Hematopoietic multipotent progenitor cell treated with erythropoietin and hydrocortisone succinate and interleukin-3 and kit ligand, for 4 days (in vitro differentiated cells): ENCODE measurements at regions not wholly inside any gene's neighbourhood (a gene's known extent, or its start where the extent isn't known, plus 50 kb on each side); places are given as distances from the start of the nearest gene placed in this dataset.
A peak's percentile ranks its signal among the peaks of the same experiment; 100 is the strongest.
"Not testable (repeated sequence)": the region's sequence is repeated elsewhere in the genome, so short reads cannot be mapped to it uniquely, and the experiment has no call there.

Experiments
- DNase-seq: peaks from one replicate; pipeline ENCODE4 v3.0.0-alpha.2; 2015

DNA sequence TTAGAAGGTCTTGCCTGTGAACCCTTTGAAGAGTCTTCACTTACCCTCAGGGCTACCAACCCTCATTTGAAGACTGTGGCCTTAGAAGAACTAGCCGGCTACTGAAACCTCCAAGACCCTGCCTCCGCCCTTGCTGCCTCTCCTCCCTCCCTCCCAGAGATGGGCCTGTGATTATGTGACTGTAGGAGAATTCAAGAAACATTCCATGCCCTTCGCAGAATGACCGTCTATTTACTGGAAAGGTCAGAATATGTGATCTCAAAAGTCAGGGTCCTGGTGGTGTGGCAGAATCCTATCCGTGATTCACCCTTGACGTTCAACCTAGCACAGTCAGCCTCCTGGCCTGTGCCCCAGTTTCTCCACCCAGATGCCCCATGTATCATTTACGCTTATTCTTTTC lies 109.6 kb downstream of the CTNND1 start:
- no peak for DNase-seq

DNA sequence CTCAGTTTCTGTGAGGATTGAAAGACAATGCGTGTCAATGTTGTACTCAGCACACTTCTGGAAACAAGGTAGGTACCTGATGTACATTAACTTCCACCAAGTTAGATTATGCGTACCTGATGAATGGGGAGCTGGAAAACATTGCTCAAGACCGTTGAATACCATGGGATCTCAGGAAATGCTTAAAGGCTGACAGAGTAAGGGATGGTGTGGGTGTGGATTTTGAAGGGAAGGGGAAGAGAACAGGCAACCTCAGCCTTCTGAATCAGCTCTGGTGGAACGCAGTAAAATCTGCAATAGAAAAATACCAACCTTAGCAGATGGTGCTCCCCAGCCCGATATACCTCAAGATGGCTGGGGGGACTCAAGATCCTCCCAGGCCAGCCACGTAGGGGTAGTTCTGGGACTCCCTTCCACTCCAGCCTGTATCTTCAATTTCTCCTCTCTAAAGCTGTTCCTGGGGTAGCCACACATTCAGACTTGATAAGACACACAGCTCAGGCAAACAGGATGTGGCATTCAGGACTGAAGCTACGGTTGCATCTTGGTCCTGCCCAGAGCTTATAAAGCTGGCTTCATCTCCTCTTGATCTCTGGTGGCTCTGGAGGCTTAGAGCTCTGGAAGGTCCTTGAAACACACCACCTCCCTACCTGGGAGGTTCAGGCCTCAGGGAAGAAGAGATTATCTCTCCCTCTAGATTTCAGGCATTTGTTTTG lies 111.8 kb downstream of the CTNND1 start:
- peak; percentile 66 for DNase-seq

GRCh38 chr11:57874981-57875380 lies 113.4 kb downstream of the CTNND1 start:
- DNase-seq, result no peak

- no peak for DNase-seq
These were observed 120.0 kb downstream of the CTNND1 start for GRCh38 chr11:57881647-57882046.

DNA sequence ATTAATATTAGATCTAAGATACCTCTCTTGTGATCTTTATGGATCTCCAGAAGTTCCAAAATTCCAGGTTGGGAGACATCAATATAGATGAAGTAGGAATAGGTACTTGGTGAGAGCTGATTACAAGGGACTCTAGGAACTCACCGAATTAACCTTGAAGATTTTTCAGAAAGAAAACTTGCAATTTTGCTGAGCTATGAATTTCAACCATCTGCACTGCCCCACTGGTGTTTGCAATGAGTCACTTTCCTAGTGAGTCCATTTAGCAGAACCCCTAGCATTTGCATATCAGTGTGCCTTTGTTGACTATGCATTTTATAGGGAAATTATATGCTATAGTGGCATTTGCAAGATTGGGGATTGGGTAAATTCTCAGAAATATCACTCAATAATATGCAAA lies 122.0 kb downstream of the CTNND1 start:
- no peak for DNase-seq

DNA sequence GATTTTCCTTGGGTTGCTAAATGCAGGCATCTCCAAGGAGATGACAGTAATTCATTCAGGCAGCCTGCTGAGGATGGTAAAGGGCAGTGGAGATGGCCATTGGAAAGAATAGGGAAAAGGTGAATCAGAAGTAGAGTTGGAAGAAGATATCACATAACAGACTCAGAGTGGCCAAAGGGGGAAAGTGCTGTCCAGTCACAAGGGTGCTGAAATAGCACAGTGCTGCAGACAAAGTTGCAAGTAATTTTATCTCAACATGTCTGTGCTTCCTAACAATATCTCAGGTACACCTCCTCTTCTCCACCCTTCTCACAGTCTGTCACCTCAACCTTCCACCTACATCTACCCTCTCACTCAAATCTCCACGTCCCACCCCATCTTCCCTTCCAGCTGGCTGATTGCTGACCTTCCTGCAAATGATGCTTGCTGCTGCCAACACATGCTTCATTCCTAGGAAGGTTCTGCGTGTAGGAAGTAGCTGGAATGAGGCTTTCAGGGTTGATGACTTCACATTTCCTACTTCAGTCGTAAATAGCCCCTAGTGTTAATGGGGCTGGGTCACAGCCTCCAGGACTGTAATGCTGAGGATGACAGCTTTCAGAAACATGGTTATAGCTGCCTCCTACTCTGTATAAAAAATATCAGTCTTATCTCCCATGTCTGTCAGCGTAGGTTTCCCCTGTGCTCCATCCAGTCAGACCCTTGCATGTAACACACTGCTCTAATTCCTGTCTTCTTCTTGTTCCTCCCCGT lies 123.9 kb downstream of the CTNND1 start:
- peak; percentile 51 for DNase-seq

DNA sequence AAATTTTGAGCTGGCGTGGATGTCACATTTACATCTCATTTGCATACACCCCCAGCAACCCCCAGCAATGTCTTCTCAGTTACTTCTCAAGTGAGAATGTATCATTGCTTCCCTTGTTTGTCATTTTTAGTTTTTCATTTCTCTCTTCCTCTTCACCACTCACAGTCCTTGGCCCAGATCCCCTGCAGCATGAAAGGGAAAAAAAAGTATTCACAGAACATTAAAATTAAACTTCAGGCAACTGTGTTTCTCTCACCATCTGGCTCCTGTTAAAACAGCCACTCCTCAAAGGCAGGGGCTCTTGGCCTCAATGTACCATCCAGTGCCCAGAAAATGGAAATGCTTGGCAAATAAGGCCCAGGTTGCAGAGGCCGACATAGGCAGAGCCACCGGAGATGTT lies 126.8 kb downstream of the CTNND1 start:
- DNase-seq, result no peak

- no peak for DNase-seq
These were observed 128.9 kb downstream of the CTNND1 start for GRCh38 chr11:57890521-57890920.

DNA sequence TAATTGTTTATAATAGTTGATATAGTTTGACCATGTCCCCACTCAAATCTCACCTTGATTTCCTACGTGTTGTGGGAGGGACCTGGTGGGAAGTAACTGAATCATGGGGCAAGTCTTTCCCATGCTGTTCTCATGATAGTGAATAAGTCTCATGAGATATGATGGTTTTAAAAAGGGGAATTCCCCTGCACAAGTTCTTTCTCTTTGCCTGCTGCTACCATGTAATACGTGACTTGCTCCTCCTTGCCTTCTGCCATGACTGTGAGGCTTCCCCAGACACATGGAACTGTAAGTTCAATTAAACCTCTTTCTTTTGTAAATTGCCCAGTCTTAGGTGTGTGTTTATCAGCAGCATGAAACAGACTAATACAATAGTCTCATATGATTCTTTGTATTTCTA lies 130.5 kb upstream of the OR9Q1 start:
- DNase-seq, result not testable (repeated sequence)

DNA sequence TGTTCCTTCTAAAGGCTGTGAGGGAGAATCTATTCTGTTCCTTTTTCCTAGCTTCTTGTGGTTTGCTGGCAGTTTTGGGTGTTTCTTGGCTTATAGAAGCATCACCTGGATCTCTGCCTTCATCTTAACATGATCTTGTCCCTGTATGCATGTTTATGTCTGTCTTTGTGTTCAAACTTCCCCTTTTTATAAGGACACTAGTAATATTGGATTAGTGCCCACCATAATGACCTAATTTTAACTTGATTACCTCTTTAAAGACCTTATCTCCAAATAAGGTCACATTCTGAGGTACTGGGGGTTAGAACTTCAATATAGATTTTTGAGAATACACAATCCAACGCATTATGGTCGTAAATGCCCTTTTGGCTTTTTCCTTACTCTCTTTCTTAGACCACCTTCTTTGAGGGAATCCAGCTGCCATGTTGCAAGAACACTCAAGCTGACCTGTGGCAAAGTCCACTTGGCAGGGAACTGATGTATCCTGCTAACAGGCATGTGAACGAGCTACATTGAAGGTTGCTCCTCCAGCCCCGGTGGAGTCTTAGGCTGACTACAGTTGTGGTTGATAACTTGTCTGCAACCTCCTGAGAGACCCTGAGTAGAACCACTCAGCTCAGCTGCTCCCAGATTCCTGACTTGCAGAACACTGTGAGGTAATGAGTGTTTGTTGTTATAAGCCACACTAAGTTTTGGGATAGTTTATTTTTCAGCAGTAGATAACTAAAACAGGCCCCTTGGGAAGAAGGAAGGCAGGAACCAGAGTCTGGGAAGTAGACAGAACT lies 127.1 kb upstream of the OR9Q1 start:
- DNase-seq, result peak; percentile 58

GRCh38 chr11:57899378-57899777 lies 124.3 kb upstream of the OR9Q1 start:
- no peak for DNase-seq

DNA sequence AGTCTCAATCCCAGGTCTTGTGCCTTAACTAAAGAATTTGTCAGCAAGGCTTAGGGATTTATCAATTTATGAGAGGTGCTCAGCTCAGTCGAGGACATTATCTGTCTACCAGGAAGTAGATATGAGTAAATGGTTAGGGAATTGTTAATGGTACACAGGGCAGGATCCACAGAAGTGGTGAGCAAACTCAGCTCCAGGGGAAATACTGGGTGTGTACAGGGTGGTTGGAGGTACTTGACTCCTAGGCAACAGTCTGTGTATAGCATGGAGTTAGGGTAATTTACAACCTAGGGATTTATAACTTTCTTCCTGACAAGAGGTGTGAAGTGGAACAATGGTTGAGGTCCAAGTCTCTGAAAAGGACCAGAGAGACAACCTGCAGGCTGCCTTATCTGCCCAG lies 123.4 kb upstream of the OR9Q1 start:
- no peak for DNase-seq

DNA sequence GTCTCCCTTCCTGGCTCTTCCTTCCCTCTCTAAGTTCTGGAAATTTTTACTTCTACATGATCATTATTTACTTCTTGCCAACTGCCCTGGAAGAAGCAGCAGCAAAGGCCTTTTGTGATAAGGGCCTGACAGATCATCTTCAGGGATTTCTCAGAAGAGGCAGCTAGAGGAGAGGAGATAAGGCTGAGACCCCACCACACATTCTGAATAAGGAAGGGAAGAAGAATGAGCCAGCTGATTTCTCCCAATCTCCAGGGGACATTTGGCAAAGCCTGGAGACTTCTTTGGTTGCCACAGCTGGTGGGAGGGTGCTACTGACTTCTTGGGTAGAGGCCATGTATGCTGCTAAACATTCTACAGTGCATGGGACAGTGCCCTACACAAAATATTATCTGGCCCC lies 122.4 kb upstream of the OR9Q1 start:
- DNase-seq, result peak; percentile 52

DNA sequence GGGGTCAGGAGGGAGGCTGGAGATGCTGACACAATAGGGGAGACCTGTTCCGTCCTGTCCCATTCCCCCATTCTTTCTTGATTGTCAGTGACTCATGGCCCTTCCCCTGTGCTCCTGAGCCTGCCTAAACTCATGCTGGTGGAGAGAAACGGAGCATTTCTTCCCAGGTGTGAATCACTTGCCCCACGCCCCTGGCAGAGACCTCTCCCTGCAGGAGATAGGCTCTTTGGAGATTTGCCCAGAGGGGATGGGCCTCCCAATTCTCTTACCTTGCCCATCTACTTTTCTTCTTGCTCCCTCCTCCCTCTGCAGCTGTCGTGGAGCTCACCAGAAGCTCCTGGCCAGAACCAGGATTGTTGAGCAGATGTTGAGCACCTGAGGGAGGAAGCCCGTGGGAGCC lies 121.9 kb upstream of the OR9Q1 start:
- DNase-seq, result no peak

- peak; percentile 17 for DNase-seq
These were observed 120.7 kb upstream of the OR9Q1 start for GRCh38 chr11:57903011-57903410.

GRCh38 chr11:57903441-57904123 lies 120.1 kb upstream of the OR9Q1 start:
- DNase-seq, result peak; percentile 68

- no peak for DNase-seq
These were observed 119.3 kb upstream of the OR9Q1 start for GRCh38 chr11:57904376-57904775.

DNA sequence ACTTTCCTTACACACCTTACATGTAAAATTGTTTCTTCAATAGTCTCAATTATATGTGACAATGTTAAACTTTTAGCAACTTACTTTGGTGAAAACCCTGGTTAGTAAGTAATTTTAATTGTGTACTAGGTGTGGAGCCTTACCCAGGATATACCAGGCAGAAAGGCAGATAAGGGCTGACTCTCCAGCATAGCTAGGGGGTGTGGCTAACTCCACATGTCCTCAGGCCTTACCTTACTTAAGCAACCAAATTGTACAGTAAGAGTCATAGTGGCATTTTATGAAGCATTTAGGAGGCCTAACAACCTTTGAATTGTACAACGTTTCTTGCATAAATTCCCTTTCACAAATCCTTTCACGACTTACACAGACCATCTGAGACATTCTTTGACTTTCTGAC lies 118.2 kb upstream of the OR9Q1 start:
- peak; percentile 36 for DNase-seq

DNA sequence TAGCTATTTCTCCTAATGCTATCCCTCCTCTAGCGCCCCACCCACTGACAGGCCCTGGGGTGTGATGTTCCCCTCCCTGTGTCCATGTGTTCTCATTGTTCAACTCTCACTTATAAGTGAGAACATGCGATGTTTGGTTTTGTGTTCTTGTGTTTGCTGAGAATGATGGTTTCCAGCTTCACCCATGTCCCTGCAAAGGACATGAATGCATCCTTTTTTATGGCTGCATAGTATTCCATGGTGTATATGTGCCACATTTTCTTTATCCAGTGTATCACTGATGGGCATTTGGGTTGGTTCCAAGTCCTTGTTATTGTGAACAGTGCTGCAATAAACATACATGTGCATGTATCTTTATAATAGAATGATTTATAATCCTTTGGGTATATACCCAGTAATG lies 115.3 kb upstream of the OR9Q1 start:
- DNase-seq, result not testable (repeated sequence)

- DNase-seq, result not testable (repeated sequence)
These were observed 112.2 kb upstream of the OR9Q1 start for GRCh38 chr11:57911522-57911921.

GRCh38 chr11:57913715-57914704 lies 109.7 kb upstream of the OR9Q1 start:
- peak; percentile 71 for DNase-seq

DNA sequence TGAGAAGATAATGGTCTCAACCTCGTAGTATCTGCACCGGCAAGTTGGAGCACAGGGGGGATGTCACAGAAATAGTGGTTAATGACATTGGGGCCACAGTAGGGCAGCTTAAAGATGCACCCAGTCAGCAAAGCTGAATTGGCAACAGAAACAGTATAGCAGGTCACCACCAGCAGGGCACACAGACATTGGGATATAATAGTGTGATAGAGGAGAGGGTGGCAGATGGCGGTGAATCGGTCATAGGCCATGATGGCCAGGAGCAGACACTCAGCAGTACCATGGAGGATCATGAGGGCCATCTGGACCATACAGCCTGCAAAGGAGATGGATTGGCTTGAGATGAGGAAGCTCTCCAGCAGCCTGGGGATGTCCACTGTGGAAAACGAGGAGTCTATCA lies 106.0 kb upstream of the OR9Q1 start:
- no peak for DNase-seq
